ENCODE measurements at regions not wholly inside any gene's neighbourhood (a gene's known extent, or its start where the extent isn't known, plus 50 kb on each side); places are given as distances from the start of the nearest gene placed in this dataset.
"Not testable (repeated sequence)": the region's sequence is repeated elsewhere in the genome, so short reads cannot be mapped to it uniquely, and the experiment has no call there.

- DNase-seq, result no peak
Observed at GRCh38 chr13:78060966-78061365, 142.3 kb upstream of the EDNRB start.

- DNase-seq, result not testable (repeated sequence)
Observed at GRCh38 chr13:78056865-78057264, 138.2 kb upstream of the EDNRB start.

GRCh38 chr13:78054157-78054556 lies 135.5 kb upstream of the EDNRB start:
- no peak for DNase-seq

- DNase-seq, result no peak
Observed at GRCh38 chr13:78047151-78047550, 128.5 kb upstream of the EDNRB start.

- no peak for DNase-seq
Observed at GRCh38 chr13:78046331-78046730, 127.7 kb upstream of the EDNRB start.

- no peak for DNase-seq
Observed at GRCh38 chr13:78045916-78046315, 127.3 kb upstream of the EDNRB start.

- DNase-seq, result not testable (repeated sequence)
Observed at GRCh38 chr13:78041366-78041765, 122.7 kb upstream of the EDNRB start.

- no peak for DNase-seq
Observed at GRCh38 chr13:78040205-78040830, 121.7 kb upstream of the EDNRB start.

- no peak for DNase-seq
Observed at GRCh38 chr13:78036841-78037240, 118.2 kb upstream of the EDNRB start.

- no peak for DNase-seq
Observed at GRCh38 chr13:78035500-78035899, 116.9 kb upstream of the EDNRB start.

- no peak for DNase-seq
Observed at GRCh38 chr13:78033509-78033908, 114.9 kb upstream of the EDNRB start.

- no peak for DNase-seq
Observed at GRCh38 chr13:78032132-78032531, 113.5 kb upstream of the EDNRB start.

GRCh38 chr13:78030341-78030896 lies 111.8 kb upstream of the EDNRB start:
- no peak for DNase-seq

- DNase-seq, result no peak
Observed at GRCh38 chr13:78029901-78030300, 111.3 kb upstream of the EDNRB start.

- DNase-seq, result no peak
Observed at GRCh38 chr13:78028960-78029359, 110.3 kb upstream of the EDNRB start.

- no peak for DNase-seq
Observed at GRCh38 chr13:78024996-78025395, 106.4 kb upstream of the EDNRB start.

GRCh38 chr13:78022164-78022877 lies 103.7 kb upstream of the EDNRB start:
- DNase-seq, result no peak

GRCh38 chr13:78020861-78021260 lies 102.2 kb upstream of the EDNRB start:
- DNase-seq, result no peak

- no peak for DNase-seq
Observed at GRCh38 chr13:78015782-78016181, 97.2 kb upstream of the EDNRB start.

GRCh38 chr13:78012046-78012445 lies 93.4 kb upstream of the EDNRB start:
- DNase-seq, result no peak

GRCh38 chr13:78004821-78005220 lies 86.2 kb upstream of the EDNRB start:
- DNase-seq, result no peak

- DNase-seq, result no peak
Observed at GRCh38 chr13:77999746-78000145, 81.1 kb upstream of the EDNRB start.

GRCh38 chr13:77994166-77994565 lies 75.5 kb upstream of the EDNRB start:
- DNase-seq, result no peak

- DNase-seq, result no peak
Observed at GRCh38 chr13:77991003-77991402, 72.4 kb upstream of the EDNRB start.

- DNase-seq, result no peak
Observed at GRCh38 chr13:77989281-77989680, 70.7 kb upstream of the EDNRB start.

Measured in NCI-H524 (cell line).